ENCODE measurements at regions not wholly inside any gene's neighbourhood (a gene's known extent, or its start where the extent isn't known, plus 50 kb on each side); places are given as distances from the start of the nearest gene placed in this dataset.

DNA sequence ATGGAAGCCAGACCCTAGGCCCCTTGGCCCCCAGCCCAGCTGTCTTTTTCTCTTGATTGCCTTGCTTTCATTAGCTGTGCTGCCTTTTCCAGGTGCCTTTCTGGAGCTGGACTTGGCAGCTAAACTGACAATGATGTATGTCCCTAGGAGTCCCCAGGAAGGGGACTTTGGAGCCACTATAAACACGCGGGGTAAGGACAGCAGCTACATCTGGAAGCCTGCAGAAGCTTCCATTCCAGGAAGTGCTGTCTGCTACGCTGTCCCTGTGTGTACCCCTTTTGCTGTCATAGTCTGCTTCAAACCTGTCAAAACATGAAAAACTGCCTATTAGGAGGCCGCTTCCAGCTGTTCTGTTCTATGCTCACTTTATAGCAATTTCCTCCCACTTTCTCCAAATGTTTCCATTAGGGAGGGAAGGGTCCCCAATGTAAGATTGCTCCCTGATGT, 153.3 kb upstream of the RAG2 start:
- peak in 4 of 9 donors; percentile 18 to 51 (median 24) for DNase-seq (ENCODE audit: low read depth in 6 of 9, low spot score in 9 of 9)
- Histone ChIP-seq H3K36me3 (ENCODE audit: control insufficient read depth in 2 of 2, insufficient read depth in 2 of 2, low read length in 1 of 2) (no peaks in the 10 kb centered on the region), H3K27ac (ENCODE audit: low read depth in 1 of 2, low read length in 1 of 2) (peak overlapping the region in 1 of 2 donors; percentile 28), H3K27me3 (ENCODE audit: control insufficient read depth in 2 of 2, insufficient read depth in 1 of 2, low read length in 1 of 2) (no peaks in the 10 kb centered on the region), H3K9me3 (ENCODE audit: control insufficient read depth in 2 of 2, insufficient read depth in 1 of 2, low read length in 1 of 2) (no peaks in the 10 kb centered on the region), H3K4me3 (ENCODE audit: low read length in 2 of 2) (no peak overlapping the region), H3K4me1 (ENCODE audit: control insufficient read depth in 2 of 2, insufficient read depth in 2 of 2, low read length in 2 of 2) (peaks cover 11 to 23% of the 10 kb centered on the region in 2 donors)
- 74% methylated on average over 4 of the region's 4 CpGs for WGBS

DNA sequence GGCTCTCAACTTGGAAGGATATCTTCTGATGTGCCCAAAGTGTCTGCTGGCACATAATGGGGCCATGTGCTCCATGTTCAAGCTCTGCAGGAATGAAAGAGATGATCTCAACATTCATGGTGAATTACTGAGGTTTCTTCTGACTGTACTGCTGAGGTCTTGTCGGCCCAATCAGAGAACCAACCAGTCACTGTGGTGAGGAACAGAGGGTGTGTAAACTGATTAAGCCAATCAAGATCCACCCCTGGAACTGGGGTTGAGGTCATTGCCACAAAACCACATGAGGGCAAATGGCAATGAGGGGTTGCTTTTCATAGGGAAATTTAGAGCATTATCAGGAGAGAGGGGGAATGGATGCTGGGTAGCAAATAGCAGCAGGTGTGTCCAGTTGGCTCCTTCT, 152.3 kb upstream of the RAG2 start:
- no peak overlapping the region for H3K4me3 ChIP-seq (ENCODE audit: low read length in 2 of 2)
- no peaks in the 10 kb centered on the region for H3K9me3 ChIP-seq (ENCODE audit: control insufficient read depth in 2 of 2, insufficient read depth in 1 of 2, low read length in 1 of 2)
- 52% methylated on average over 1 of the region's 1 CpG for WGBS

DNA sequence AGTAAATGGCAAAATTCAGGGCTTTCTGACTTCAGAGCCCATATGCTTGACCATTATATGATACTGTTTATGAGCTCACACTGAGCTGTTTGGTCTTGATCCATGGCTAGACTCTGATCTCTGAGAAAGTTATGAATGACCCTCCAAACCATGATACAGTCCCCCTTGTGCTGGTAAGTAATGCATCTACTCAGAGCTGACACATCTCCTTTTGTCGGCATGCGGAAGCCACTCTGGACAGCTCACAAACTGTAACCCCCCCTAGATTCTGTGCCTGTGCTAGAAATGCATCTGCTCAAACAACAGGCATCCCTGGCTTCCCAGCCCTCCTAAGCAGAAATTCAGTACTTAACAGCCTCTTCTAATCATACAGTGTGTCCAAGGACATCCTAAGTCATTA, 150.8 kb upstream of the RAG2 start:
- Histone ChIP-seq H3K4me3 (ENCODE audit: low read length in 2 of 2) (no peak overlapping the region), H3K9me3 (ENCODE audit: control insufficient read depth in 2 of 2, insufficient read depth in 1 of 2, low read length in 1 of 2) (no peaks in the 10 kb centered on the region), H3K27me3 (ENCODE audit: control insufficient read depth in 2 of 2, insufficient read depth in 1 of 2, low read length in 1 of 2) (no peaks in the 10 kb centered on the region), H3K36me3 (ENCODE audit: control insufficient read depth in 2 of 2, insufficient read depth in 2 of 2, low read length in 1 of 2) (no peaks in the 10 kb centered on the region), H3K27ac (ENCODE audit: low read depth in 1 of 2, low read length in 1 of 2) (no peak overlapping the region), H3K4me1 (ENCODE audit: control insufficient read depth in 2 of 2, insufficient read depth in 2 of 2, low read length in 2 of 2) (peaks cover 22 to 43% of the 10 kb centered on the region in 2 donors)
- no peak for DNase-seq (ENCODE audit: low read depth in 6 of 9, low spot score in 9 of 9)
- WGBS = 93% methylated on average over 2 of the region's 2 CpGs

More for the DNA sequence above, 152.3 kb upstream of the RAG2 start:
- Histone ChIP-seq H3K36me3 (ENCODE audit: control insufficient read depth in 2 of 2, insufficient read depth in 2 of 2, low read length in 1 of 2) (no peaks in the 10 kb centered on the region), H3K4me1 (ENCODE audit: control insufficient read depth in 2 of 2, insufficient read depth in 2 of 2, low read length in 2 of 2) (peaks cover 11 to 28% of the 10 kb centered on the region in 2 donors), H3K27me3 (ENCODE audit: control insufficient read depth in 2 of 2, insufficient read depth in 1 of 2, low read length in 1 of 2) (no peaks in the 10 kb centered on the region), H3K27ac (ENCODE audit: low read depth in 1 of 2, low read length in 1 of 2) (no peak overlapping the region)
- no peak for DNase-seq (ENCODE audit: low read depth in 6 of 9, low spot score in 9 of 9)

DNA sequence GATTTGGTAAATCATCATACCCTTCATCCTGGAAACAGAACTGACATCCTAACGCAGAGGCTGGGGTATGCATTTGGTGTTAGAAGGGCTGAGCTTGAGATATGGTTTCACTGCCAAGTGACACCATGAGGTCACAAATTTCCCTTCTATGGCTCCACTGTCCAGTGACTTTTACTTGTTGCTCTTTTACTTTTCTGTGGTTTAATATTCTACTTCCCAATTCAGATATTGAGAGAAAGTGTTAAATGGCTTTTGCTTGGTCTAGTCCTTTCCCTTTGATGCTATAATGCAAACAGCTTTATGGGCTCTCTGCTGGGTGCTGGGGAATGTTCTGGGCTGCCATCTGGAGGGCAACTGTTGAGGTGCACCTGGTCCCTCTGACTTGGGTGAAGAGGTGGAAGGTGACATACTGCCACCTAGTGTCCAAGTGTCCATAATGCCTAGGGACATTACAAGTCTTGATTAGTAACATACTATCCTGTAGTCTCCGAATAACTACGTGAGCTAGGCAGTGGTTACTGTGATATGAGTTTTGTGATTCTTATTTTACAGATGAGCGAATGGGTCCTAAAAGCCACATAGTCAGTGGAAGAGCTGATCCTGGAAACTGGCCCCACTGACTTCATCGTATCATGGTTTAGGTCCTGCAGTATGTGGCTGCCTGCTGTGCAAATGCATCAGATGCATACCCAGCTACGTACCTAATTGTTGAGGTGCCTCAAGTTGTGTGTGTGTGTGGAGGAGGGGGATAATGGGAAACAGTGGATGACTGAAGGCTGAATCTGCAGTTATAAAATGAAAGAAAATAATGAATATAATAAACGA, 149.1 kb upstream of the RAG2 start:
- Histone ChIP-seq H3K9me3 (ENCODE audit: control insufficient read depth in 2 of 2, insufficient read depth in 1 of 2, low read length in 1 of 2) (no peaks in the 10 kb centered on the region), H3K27me3 (ENCODE audit: control insufficient read depth in 2 of 2, insufficient read depth in 1 of 2, low read length in 1 of 2) (no peaks in the 10 kb centered on the region), H3K27ac (ENCODE audit: low read depth in 1 of 2, low read length in 1 of 2) (peak overlapping the region in 1 of 2 donors; percentile 65), H3K36me3 (ENCODE audit: control insufficient read depth in 2 of 2, insufficient read depth in 2 of 2, low read length in 1 of 2) (no peaks in the 10 kb centered on the region), H3K4me3 (ENCODE audit: low read length in 2 of 2) (no peak overlapping the region), H3K4me1 (ENCODE audit: control insufficient read depth in 2 of 2, insufficient read depth in 2 of 2, low read length in 2 of 2) (peaks cover 31 to 53% of the 10 kb centered on the region in 2 donors)
- peak; percentile 78 to 100 (median 98) for DNase-seq (ENCODE audit: low read depth in 6 of 9, low spot score in 9 of 9)
- 45% methylated on average over 7 of the region's 7 CpGs for WGBS

DNA sequence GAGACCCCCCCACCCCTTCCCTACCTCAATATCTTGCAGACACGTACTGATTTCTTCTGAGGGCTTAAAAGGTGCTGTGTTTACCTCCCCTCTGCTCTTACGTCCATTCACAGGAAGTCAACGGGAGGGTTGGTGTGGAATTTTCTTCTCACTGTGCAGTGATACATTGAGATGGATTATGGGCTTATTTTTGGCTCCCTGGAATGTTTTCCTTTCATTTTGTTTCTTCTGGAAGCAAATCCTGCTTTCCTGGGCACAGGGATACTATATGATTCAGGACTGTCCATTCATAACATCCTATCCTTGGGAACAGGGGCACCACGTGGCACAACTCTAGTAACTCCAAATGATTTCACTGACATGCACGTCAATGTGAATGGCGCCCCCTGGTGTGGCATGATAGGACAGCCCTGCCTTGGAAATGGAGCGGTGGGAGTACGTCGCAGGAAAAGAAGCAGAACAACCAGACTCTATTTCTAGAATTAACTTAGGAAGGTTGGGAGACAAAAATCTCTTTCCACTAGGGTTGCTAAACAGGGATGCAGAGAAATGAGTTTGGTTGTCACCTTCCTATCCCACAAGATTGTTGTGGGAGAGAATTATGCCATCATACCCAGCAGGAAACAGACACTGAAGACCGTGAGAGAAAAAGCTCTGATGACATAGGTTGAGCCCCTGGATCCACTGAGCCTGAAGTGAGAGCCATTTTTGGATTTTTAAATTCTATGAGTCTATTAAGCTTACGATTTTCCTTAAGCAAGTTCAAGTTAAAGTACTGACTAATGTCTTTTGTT, 146.5 kb upstream of the RAG2 start:
- WGBS = 34% methylated on average over 11 of the region's 11 CpGs

DNA sequence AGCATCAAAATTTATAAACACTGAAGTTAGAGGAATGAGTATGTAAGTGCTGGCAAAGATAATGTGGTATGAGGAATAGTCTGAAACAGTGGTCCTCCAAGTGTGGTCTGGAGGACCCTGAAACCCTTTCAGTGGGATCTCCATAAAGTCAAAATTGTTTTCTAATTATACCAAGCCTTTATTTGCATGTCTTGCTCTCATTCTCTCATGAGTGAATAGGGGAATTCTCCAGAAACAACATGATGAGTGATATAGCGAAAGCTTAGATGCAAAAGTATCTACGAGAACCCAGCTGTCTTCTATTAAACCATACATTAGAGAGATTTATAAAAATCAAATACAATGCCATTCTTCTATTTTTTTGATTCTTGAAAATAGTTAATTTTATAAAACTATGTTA, 145.0 kb upstream of the RAG2 start:
- no peaks in the 10 kb centered on the region for H3K9me3 ChIP-seq (ENCODE audit: control insufficient read depth in 2 of 2, insufficient read depth in 1 of 2, low read length in 1 of 2)
- H3K27ac ChIP-seq (ENCODE audit: low read depth in 1 of 2, low read length in 1 of 2) = peak overlapping the region in 1 of 2 donors; percentile 23
- H3K4me3 ChIP-seq (ENCODE audit: low read length in 2 of 2) = no peak overlapping the region
- H3K36me3 ChIP-seq (ENCODE audit: control insufficient read depth in 2 of 2, insufficient read depth in 2 of 2, low read length in 1 of 2) = no peaks in the 10 kb centered on the region
- WGBS = 98% methylated on average over 2 of the region's 2 CpGs
- H3K4me1 ChIP-seq (ENCODE audit: control insufficient read depth in 2 of 2, insufficient read depth in 2 of 2, low read length in 2 of 2) = peaks cover 36 to 47% of the 10 kb centered on the region in 2 donors
- H3K27me3 ChIP-seq (ENCODE audit: control insufficient read depth in 2 of 2, insufficient read depth in 1 of 2, low read length in 1 of 2) = no peaks in the 10 kb centered on the region
- no peak for DNase-seq (ENCODE audit: low read depth in 6 of 9, low spot score in 9 of 9)

More for the DNA sequence above, 146.5 kb upstream of the RAG2 start:
- no peaks in the 10 kb centered on the region for H3K36me3 ChIP-seq (ENCODE audit: control insufficient read depth in 2 of 2, insufficient read depth in 2 of 2, low read length in 1 of 2)
- peak; percentile 48 to 91 (median 76) for DNase-seq (ENCODE audit: low read depth in 6 of 9, low spot score in 9 of 9)
- H3K4me3 ChIP-seq (ENCODE audit: low read length in 2 of 2) = no peak overlapping the region
- H3K9me3 ChIP-seq (ENCODE audit: control insufficient read depth in 2 of 2, insufficient read depth in 1 of 2, low read length in 1 of 2) = no peaks in the 10 kb centered on the region
- no peaks in the 10 kb centered on the region for H3K27me3 ChIP-seq (ENCODE audit: control insufficient read depth in 2 of 2, insufficient read depth in 1 of 2, low read length in 1 of 2)
- peak overlapping the region in 1 of 2 donors; percentile 79 for H3K27ac ChIP-seq (ENCODE audit: low read depth in 1 of 2, low read length in 1 of 2)
- peaks cover 27 to 40% of the 10 kb centered on the region in 2 donors for H3K4me1 ChIP-seq (ENCODE audit: control insufficient read depth in 2 of 2, insufficient read depth in 2 of 2, low read length in 2 of 2)

DNA sequence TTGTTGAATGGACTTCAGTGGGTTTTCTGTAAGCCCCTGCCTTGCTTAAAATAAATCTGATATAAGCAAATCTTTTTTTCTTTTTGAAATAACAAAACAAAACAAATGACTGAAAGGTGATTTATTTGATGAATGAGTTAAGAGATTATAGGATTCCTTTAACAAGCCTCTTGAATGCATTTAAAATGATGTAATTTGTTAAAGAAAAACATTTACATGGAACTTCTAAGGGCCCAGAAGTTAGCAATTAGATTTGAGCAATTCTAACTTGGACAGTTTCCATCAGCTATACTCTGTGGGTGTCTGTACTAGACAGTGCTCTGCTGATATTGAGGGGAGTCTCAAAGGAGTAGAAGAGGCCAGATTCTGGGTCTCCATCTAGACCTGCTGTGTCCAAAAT, 143.5 kb upstream of the RAG2 start:
- no peaks in the 10 kb centered on the region for H3K9me3 ChIP-seq (ENCODE audit: control insufficient read depth in 2 of 2, insufficient read depth in 1 of 2, low read length in 1 of 2)
- no peak overlapping the region for H3K27ac ChIP-seq (ENCODE audit: low read depth in 1 of 2, low read length in 1 of 2)
- H3K4me1 ChIP-seq (ENCODE audit: control insufficient read depth in 2 of 2, insufficient read depth in 2 of 2, low read length in 2 of 2) = peaks cover 30 to 42% of the 10 kb centered on the region in 2 donors
- no peak overlapping the region for H3K4me3 ChIP-seq (ENCODE audit: low read length in 2 of 2)
- no peaks in the 10 kb centered on the region for H3K36me3 ChIP-seq (ENCODE audit: control insufficient read depth in 2 of 2, insufficient read depth in 2 of 2, low read length in 1 of 2)
- DNase-seq (ENCODE audit: low read depth in 6 of 9, low spot score in 9 of 9) = no peak
- no peaks in the 10 kb centered on the region for H3K27me3 ChIP-seq (ENCODE audit: control insufficient read depth in 2 of 2, insufficient read depth in 1 of 2, low read length in 1 of 2)

DNA sequence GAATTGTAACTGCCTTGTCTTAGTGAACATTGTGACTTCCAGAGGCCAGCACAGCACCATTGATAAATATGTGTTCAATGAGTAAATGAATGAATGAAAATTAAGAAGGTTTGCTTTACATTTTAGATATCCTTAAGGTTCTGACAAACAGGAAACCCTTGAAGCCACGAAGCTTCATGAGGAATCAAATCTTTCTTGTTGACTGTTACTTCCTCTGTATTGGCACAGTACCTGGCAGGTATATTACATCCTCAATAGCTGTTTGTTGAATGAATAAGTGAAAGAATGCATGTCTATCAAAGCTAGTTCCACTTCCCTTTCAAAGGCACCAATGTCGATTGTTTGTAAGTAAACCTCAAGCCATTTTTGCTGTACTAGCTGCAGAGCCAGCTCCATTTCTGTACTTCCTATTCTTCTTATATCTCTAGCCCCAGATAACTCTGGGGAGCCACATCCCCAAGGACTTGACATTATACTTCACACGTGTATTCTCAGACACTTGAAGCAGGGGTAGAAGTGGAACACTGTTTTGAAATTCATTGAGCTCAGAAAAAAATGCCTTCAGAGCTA, 140.3 kb upstream of the RAG2 start:
- Histone ChIP-seq H3K36me3 (ENCODE audit: control insufficient read depth in 2 of 2, insufficient read depth in 2 of 2, low read length in 1 of 2) (no peaks in the 10 kb centered on the region), H3K4me3 (ENCODE audit: low read length in 2 of 2) (no peak overlapping the region), H3K27me3 (ENCODE audit: control insufficient read depth in 2 of 2, insufficient read depth in 1 of 2, low read length in 1 of 2) (no peaks in the 10 kb centered on the region), H3K4me1 (ENCODE audit: control insufficient read depth in 2 of 2, insufficient read depth in 2 of 2, low read length in 2 of 2) (peaks cover 14 to 17% of the 10 kb centered on the region in 2 donors), H3K9me3 (ENCODE audit: control insufficient read depth in 2 of 2, insufficient read depth in 1 of 2, low read length in 1 of 2) (no peaks in the 10 kb centered on the region), H3K27ac (ENCODE audit: low read depth in 1 of 2, low read length in 1 of 2) (no peak overlapping the region)
- WGBS = 6% methylated on average over 3 of the region's 3 CpGs
- peak in 1 of 9 donors; percentile 26 for DNase-seq (ENCODE audit: low read depth in 6 of 9, low spot score in 9 of 9)

DNA sequence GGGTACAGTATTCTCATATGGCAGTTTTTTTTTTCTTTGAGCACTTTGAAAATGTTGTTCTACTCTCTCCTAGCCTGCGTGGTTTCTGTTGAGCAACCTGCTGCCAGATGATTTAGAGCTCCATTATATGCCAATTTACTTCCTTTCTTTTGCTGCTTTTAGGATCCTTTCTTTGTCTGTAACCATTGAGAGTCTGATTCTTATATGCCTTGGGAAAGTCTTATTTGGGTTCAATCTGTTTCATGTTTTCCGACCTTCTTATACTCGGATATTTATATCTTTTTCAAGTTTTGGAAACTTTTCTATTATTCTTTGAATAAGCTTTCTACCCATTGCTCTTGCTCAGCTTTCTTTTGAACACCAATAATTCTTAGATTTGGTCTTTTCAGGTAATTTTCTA, 138.1 kb upstream of the RAG2 start:
- Histone ChIP-seq H3K27ac (ENCODE audit: low read depth in 1 of 2, low read length in 1 of 2) (no peak overlapping the region), H3K4me3 (ENCODE audit: low read length in 2 of 2) (no peak overlapping the region), H3K36me3 (ENCODE audit: control insufficient read depth in 2 of 2, insufficient read depth in 2 of 2, low read length in 1 of 2) (no peaks in the 10 kb centered on the region), H3K27me3 (ENCODE audit: control insufficient read depth in 2 of 2, insufficient read depth in 1 of 2, low read length in 1 of 2) (no peaks in the 10 kb centered on the region), H3K9me3 (ENCODE audit: control insufficient read depth in 2 of 2, insufficient read depth in 1 of 2, low read length in 1 of 2) (no peaks in the 10 kb centered on the region), H3K4me1 (ENCODE audit: control insufficient read depth in 2 of 2, insufficient read depth in 2 of 2, low read length in 2 of 2) (peaks cover 9 to 11% of the 10 kb centered on the region in 2 donors)
- no peak for DNase-seq (ENCODE audit: low read depth in 6 of 9, low spot score in 9 of 9)
- WGBS = 88% methylated on average over 3 of the region's 3 CpGs
